CD8-positive, alpha-beta memory T cell (primary cell): ENCODE measurements at regions not wholly inside any gene's neighbourhood (a gene's known extent, or its start where the extent isn't known, plus 50 kb on each side); places are given as distances from the start of the nearest gene placed in this dataset.

ENCODE experiments used
- CTCF ChIA-PET: fragments of 350-600 bp; sonication (Branson Sonifier 250); formaldehyde crosslinking; loops from one replicate; lab custom pipeline; 2021; ENCODE audit warnings: antibody characterized with exemption; lab: Charles Lee
- POLR2A ChIA-PET: fragments of 350-600 bp; sonication (Branson Sonifier 250); formaldehyde crosslinking; loops from one replicate; lab custom pipeline; 2021; ENCODE audit warnings: antibody characterized with exemption; lab: Charles Lee
- DNase-seq, 5 donors: peaks; one replicate each; pipeline versions ENCODE4 v3.0.0 to v3.0.0-alpha.2; 2020 to 2022; ENCODE audit warnings: mixed read lengths in 1 of 5
- H3K27ac ChIP-seq: one replicate; pipeline ENCODE4 v1.7.0; 2013; ENCODE audit warnings: low read depth, mild to moderate bottlenecking, low read length, moderate library complexity
- H3K27me3 ChIP-seq: 2 replicates; pipeline ENCODE4 v1.7.0; 2013; ENCODE audit warnings: low read length, mild to moderate bottlenecking; ENCODE audit not compliant: insufficient read depth, poor library complexity, severe bottlenecking
- H3K36me3 ChIP-seq: 2 replicates; pipeline ENCODE4 v1.7.0; 2013; ENCODE audit warnings: mild to moderate bottlenecking, low read length, moderate library complexity; ENCODE audit not compliant: insufficient read depth
- H3K4me1 ChIP-seq: 2 replicates; pipeline ENCODE4 v1.7.0; 2013; ENCODE audit warnings: mild to moderate bottlenecking, low read length, moderate library complexity; ENCODE audit not compliant: insufficient read depth
- H3K4me3 ChIP-seq: 2 replicates; pipeline ENCODE4 v1.7.0; 2013; ENCODE audit warnings: mild to moderate bottlenecking, low read length
- H3K9me3 ChIP-seq: 2 replicates; pipeline ENCODE4 v1.7.0; 2013; ENCODE audit warnings: mild to moderate bottlenecking, low read length
- H3K27ac Mint-ChIP-seq, 8 donors: one replicate each; pipeline ENCODE4 v1.8.0; 2020 to 2021; ENCODE audit warnings: mixed read lengths in 8 of 8, mild to moderate bottlenecking in 6 of 8, inconsistent platforms in 3 of 8, moderate library complexity in 3 of 8
- H3K27me3 Mint-ChIP-seq, 2 donors: one replicate each; pipeline ENCODE4 v1.8.0; 2020 to 2021; ENCODE audit warnings: mixed read lengths in 2 of 2, mild to moderate bottlenecking in 1 of 2, moderate library complexity in 1 of 2
- H3K36me3 Mint-ChIP-seq, 3 donors: one replicate each; pipeline ENCODE4 v1.8.0; 2020 to 2021; ENCODE audit warnings: mixed read lengths in 3 of 3, inconsistent platforms in 1 of 3, mild to moderate bottlenecking in 1 of 3
- H3K4me1 Mint-ChIP-seq, 3 donors: one replicate each; pipeline ENCODE4 v1.8.0; 2020 to 2021; ENCODE audit warnings: mixed read lengths in 3 of 3, inconsistent platforms in 1 of 3, mild to moderate bottlenecking in 1 of 3
- H3K4me3 Mint-ChIP-seq, 7 donors: one replicate each; pipeline ENCODE4 v1.8.0; 2020 to 2021; ENCODE audit warnings: mixed read lengths in 7 of 7, mild to moderate bottlenecking in 6 of 7, moderate library complexity in 4 of 7, inconsistent platforms in 2 of 7
- H3K9me3 Mint-ChIP-seq, 5 donors: one replicate each; pipeline ENCODE4 v1.8.0; 2020 to 2022; ENCODE audit warnings: mixed read lengths in 5 of 5, mild to moderate bottlenecking in 3 of 5, moderate library complexity in 2 of 5, inconsistent platforms in 1 of 5

- Mint-ChIP-seq H3K4me1 (peaks cover 80 to 90% (median 88%) of the 10 kb centered on the region in 3 donors), H3K9me3 (no peaks in the 10 kb centered on the region), H3K36me3 (peaks cover 0 to 25% (median 11%) of the 10 kb centered on the region in 3 donors), H3K27ac (peak overlapping the region; percentile 72 to 99 (median 92)), H3K4me3 (peak overlapping the region; percentile 57 to 89 (median 81)), H3K27me3 (no peaks in the 10 kb centered on the region)
- no peaks in the 10 kb centered on the region for H3K9me3 ChIP-seq
- H3K4me3 ChIP-seq: no peak overlapping the region
- POLR2A ChIA-PET: interaction anchor here (0.6 to 2.3 kb wide), 6 partner anchors 11 to 196 kb away, joined by 3 to 9 read pairs (median 6); no protein-coding TSS in a partner anchor
- H3K27ac ChIP-seq: peak overlapping the region; percentile 76
- H3K27me3 ChIP-seq: no peaks in the 10 kb centered on the region
- CTCF ChIA-PET: interaction anchor here (1.0 to 2.8 kb wide), 8 partner anchors 11 to 103 kb away, joined by 3 to 9 read pairs (median 3); partner anchors contain the start of gene AP2S1
- H3K4me1 ChIP-seq: peaks cover 79% of the 10 kb centered on the region
- no peak for DNase-seq
- no peaks in the 10 kb centered on the region for H3K36me3 ChIP-seq
These were observed 65.6 kb upstream of the NPAS1 start for GRCh38 chr19:46953955-46954501.

GRCh38 chr19:46954502-46954992, 65.1 kb upstream of the NPAS1 start:
- Mint-ChIP-seq H3K27ac (peak overlapping the region; percentile 72 to 99 (median 92)), H3K9me3 (no peaks in the 10 kb centered on the region), H3K36me3 (peaks cover 0 to 21% (median 11%) of the 10 kb centered on the region in 3 donors), H3K27me3 (no peaks in the 10 kb centered on the region), H3K4me3 (peak overlapping the region; percentile 57 to 89 (median 81)), H3K4me1 (peaks cover 76 to 86% (median 86%) of the 10 kb centered on the region in 3 donors)
- H3K4me3 ChIP-seq: peak overlapping the region; percentile 52
- no peak for DNase-seq
- CTCF ChIA-PET: interaction anchor here (1.0 to 2.8 kb wide), 7 partner anchors 12 to 104 kb away, joined by 3 to 9 read pairs (median 3); partner anchors contain the start of gene AP2S1
- H3K27me3 ChIP-seq: no peaks in the 10 kb centered on the region
- H3K27ac ChIP-seq: peak overlapping the region; percentile 76
- no peaks in the 10 kb centered on the region for H3K9me3 ChIP-seq
- no peaks in the 10 kb centered on the region for H3K36me3 ChIP-seq
- POLR2A ChIA-PET: interaction anchor here (1.3 to 2.3 kb wide), 6 partner anchors 12 to 98 kb away, joined by 3 to 9 read pairs (median 6); no protein-coding TSS in a partner anchor
- H3K4me1 ChIP-seq: peaks cover 76% of the 10 kb centered on the region

DNA sequence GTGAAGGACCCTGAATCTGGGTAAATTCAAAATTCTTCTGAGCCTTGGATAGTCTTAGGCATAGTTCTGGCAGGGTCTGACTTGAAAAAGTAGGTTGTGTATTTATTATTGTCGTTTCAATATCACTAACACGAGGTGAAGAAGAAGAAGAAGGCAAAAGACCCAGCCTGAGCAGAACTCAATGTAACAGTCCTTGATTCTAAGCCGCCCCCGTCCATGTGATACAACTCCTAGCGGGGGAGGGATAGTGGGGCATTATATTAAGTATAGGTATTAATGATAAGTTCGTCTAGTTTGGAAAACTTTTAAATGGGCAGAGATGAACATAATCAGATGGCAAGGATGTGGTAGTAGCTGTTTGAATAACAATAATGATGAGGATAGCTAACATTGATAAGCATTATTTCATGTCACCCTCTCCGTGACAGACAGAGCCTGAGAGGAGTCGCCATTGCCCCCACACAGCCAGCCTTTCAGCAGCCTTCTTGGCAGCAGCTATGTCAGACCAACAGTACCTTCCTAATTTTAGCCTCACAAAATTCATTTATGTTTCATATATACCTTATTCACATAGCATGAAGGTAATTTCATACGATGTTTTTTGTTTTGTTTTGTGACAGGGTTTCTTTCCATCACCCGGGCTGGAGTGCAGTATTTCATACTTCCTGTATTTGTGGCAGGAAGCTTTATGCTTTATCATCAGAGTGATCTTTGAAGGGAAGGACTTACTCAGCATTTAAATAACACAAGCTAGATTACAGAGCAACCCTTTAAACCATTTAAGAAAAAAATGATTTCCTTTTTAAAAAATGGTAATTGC, 64.4 kb upstream of the NPAS1 start:
- ChIA-PET CTCF (interaction anchor here (0.7 to 2.8 kb wide), 9 partner anchors 9 to 115 kb away, joined by 3 to 11 read pairs (median 3); no protein-coding TSS in a partner anchor), POLR2A (interaction anchor here (0.6 to 2.3 kb wide), 10 partner anchors 10 to 245 kb away, joined by 3 to 9 read pairs (median 4); partner anchors contain the start of gene ZC3H4)
- no peaks in the 10 kb centered on the region for H3K36me3 ChIP-seq
- H3K27me3 ChIP-seq: no peaks in the 10 kb centered on the region
- no peaks in the 10 kb centered on the region for H3K9me3 Mint-ChIP-seq
- H3K4me1 Mint-ChIP-seq: peaks cover 75 to 86% (median 86%) of the 10 kb centered on the region in 3 donors
- peak overlapping the region; percentile 57 to 89 (median 81) for H3K4me3 Mint-ChIP-seq
- H3K4me3 ChIP-seq: peak overlapping the region; percentile 52
- no peaks in the 10 kb centered on the region for H3K9me3 ChIP-seq
- peaks cover 69% of the 10 kb centered on the region for H3K4me1 ChIP-seq
- peak in 3 of 5 donors; percentile 44 to 63 (median 52) for DNase-seq
- H3K27ac ChIP-seq: peak overlapping the region; percentile 76
- no peaks in the 10 kb centered on the region for H3K27me3 Mint-ChIP-seq
- peaks cover 0 to 20% (median 10%) of the 10 kb centered on the region in 3 donors for H3K36me3 Mint-ChIP-seq
- H3K27ac Mint-ChIP-seq: peak overlapping the region; percentile 72 to 99 (median 91)

GRCh38 chr19:46955813-46956371, 63.7 kb upstream of the NPAS1 start:
- Histone ChIP-seq H3K4me1 (peaks cover 62% of the 10 kb centered on the region), H3K27me3 (no peaks in the 10 kb centered on the region), H3K4me3 (no peak overlapping the region), H3K9me3 (no peaks in the 10 kb centered on the region), H3K27ac (peak overlapping the region; percentile 76), H3K36me3 (no peaks in the 10 kb centered on the region)
- Mint-ChIP-seq H3K9me3 (no peaks in the 10 kb centered on the region), H3K36me3 (peaks cover 0 to 18% (median 8%) of the 10 kb centered on the region in 3 donors), H3K27me3 (no peaks in the 10 kb centered on the region), H3K4me1 (peaks cover 69 to 85% (median 85%) of the 10 kb centered on the region in 3 donors), H3K27ac (peak overlapping the region; percentile 72 to 99 (median 91)), H3K4me3 (peak overlapping the region; percentile 57 to 89 (median 81))
- ChIA-PET POLR2A (interaction anchor here (0.6 to 2.3 kb wide), 7 partner anchors 11 to 244 kb away, joined by 3 to 9 read pairs (median 4); partner anchors contain the start of gene ZC3H4), CTCF (interaction anchor here (0.7 to 2.8 kb wide), 7 partner anchors 10 to 116 kb away, joined by 3 to 11 read pairs (median 4); no protein-coding TSS in a partner anchor)
- DNase-seq: no peak

DNA sequence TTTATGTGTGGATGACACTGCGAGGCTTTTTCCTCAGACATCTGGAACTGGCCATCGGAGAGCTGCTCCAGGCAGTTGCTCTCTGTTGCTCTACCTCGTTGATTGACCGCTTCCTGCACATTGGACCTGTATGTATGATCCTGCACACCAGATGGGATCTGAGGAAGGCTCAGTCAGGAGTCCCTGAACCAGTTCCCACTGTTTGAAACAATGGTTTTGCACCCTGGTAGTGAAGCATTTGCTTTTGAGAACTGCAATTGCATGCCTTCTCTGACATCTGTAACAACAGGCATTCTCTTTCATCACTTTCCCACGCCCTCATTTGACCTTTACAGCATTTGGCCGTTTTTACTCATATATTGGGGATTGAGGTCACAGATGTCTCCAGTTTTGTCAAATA, 61.1 kb upstream of the NPAS1 start:
- POLR2A ChIA-PET: interaction anchor here (0.7 kb wide), 1 partner anchor 195 kb away, joined by 6 read pairs; no protein-coding TSS in a partner anchor

DNA sequence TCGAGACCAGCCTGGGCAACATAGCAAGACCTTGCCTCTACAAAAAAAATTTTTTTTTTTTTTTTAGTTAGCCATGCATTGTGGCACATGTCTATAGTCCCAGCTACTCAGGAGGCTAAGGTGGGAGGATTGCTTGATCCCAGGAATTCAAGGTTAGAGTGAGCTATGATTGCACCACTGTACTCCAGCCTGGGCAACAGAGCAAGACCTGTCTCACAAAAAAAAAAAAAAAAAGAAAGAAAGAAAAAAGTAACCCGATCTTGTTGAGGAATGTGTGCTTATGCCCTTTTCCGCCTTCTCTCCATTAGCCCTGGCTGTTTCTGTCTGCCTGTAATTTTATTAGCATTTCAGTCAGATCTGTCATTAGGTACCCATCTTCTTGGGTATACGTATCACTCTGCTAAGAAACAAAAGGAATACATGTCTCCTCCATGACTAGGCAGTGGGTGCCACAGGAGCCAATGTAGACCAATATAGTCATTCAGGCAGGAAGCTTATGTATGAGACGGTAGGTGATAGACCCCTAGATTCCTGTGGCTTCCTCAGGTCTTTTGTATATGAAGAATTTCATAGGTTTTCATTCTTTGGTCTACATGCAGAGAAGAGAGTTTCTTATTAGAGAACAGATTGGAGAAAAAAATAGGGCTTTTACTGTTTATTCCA, 59.6 kb upstream of the NPAS1 start:
- Histone ChIP-seq H3K27me3 (no peaks in the 10 kb centered on the region), H3K27ac (no peak overlapping the region), H3K4me1 (peaks cover 25% of the 10 kb centered on the region), H3K4me3 (no peak overlapping the region), H3K36me3 (no peaks in the 10 kb centered on the region), H3K9me3 (no peaks in the 10 kb centered on the region)
- peak overlapping the region in 6 of 8 donors; percentile 14 to 86 (median 68) for H3K27ac Mint-ChIP-seq
- POLR2A ChIA-PET: no interaction called here
- DNase-seq: no peak
- H3K27me3 Mint-ChIP-seq: no peaks in the 10 kb centered on the region
- CTCF ChIA-PET: no interaction called here
- H3K9me3 Mint-ChIP-seq: no peaks in the 10 kb centered on the region
- H3K4me1 Mint-ChIP-seq: peaks cover 58 to 81% (median 73%) of the 10 kb centered on the region in 3 donors
- H3K4me3 Mint-ChIP-seq: peak overlapping the region in 2 of 7 donors; percentile 45 to 87
- H3K36me3 Mint-ChIP-seq: peaks cover 0 to 16% (median 9%) of the 10 kb centered on the region in 3 donors

More for the DNA sequence above, 61.1 kb upstream of the NPAS1 start:
- Histone ChIP-seq H3K27me3 (no peaks in the 10 kb centered on the region), H3K36me3 (no peaks in the 10 kb centered on the region), H3K4me3 (no peak overlapping the region), H3K27ac (no peak overlapping the region), H3K9me3 (no peaks in the 10 kb centered on the region), H3K4me1 (peaks cover 40% of the 10 kb centered on the region)
- Mint-ChIP-seq H3K4me1 (peaks cover 70 to 86% (median 86%) of the 10 kb centered on the region in 3 donors), H3K9me3 (no peaks in the 10 kb centered on the region), H3K27ac (peak overlapping the region in 6 of 8 donors; percentile 56 to 84 (median 80)), H3K36me3 (peaks cover 0 to 10% (median 8%) of the 10 kb centered on the region in 3 donors), H3K4me3 (peak overlapping the region in 4 of 7 donors; percentile 21 to 56 (median 46)), H3K27me3 (no peaks in the 10 kb centered on the region)
- CTCF ChIA-PET: interaction anchor here (0.7 to 1.3 kb wide), 2 partner anchors 32 to 77 kb away, joined by 3 to 4 read pairs; no protein-coding TSS in a partner anchor
- DNase-seq: no peak
